ENCODE measurements at regions not wholly inside any gene's neighbourhood (a gene's known extent, or its start where the extent isn't known, plus 50 kb on each side); places are given as distances from the start of the nearest gene placed in this dataset.
"Not testable (repeated sequence)": the region's sequence is repeated elsewhere in the genome, so short reads cannot be mapped to it uniquely, and the experiment has no call there.

DNA sequence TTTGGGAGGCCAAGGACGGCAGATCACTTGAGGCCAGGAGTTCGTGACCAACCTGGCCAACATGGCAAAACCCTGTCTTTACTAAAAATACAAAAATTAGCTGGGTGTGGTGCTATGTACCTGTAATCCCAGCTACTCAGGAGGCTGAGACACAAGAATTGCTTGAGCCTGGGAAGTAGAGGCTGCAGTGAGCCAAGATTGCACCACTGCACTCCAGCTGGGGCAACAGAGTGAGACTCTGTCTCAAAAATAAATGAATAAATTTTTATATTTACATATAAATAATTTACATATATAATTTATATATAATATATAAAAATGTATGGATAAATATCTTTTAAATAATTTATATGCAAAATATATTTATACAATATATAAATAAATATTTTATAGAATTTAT lies 263.3 kb downstream of the TPBG start:
- TF ChIP-seq CTCF (conservative IDR thresholded peaks at IDR 0.05); ZFX (IDR thresholded peaks at IDR 0.05): not testable (repeated sequence)

All from C4-2B (cell line).